OCI-LY7 (cell line): ENCODE measurements at regions not wholly inside any gene's neighbourhood (a gene's known extent, or its start where the extent isn't known, plus 50 kb on each side); places are given as distances from the start of the nearest gene placed in this dataset.
A peak's percentile ranks its signal among the peaks of the same experiment; 100 is the strongest.

Experiments used
- EZH2phosphoT487 ChIP-seq: fragments of 200-600 bp; sonication (generic); IDR thresholded peaks from 2 replicates; pipeline ENCODE4 v1.6.1; 2018; ENCODE audit warnings: low read depth, borderline replicate concordance, mild to moderate bottlenecking, mixed run types, antibody characterized with exemption, low read length, moderate library complexity, mixed read lengths
- TF ChIP-seq, protein P1 (sequence below): fragments of 200-600 bp; sonication (generic); conservative IDR thresholded peaks from 2 replicates; pipeline ENCODE4 v1.5.1; 2014; ENCODE audit warnings: mild to moderate bottlenecking, antibody characterized with exemption, low read length, moderate library complexity, mixed read lengths

DNA sequence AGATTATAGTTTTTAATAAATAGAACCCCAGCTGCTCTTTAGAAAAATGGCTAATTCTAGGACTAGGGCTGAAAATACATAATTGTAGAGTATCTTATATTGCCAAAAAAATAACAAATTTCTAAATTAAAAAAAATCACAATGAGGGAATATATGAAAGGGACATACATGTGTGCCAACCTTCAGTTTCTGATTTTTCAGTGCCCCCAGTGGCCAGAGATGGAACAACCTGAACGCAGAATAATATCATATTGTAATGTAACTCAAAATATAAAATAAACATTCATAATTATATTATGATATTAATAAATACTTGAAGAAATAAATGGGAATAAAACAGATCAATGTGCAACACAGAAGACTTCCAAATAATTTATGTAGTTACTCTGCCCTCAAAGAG lies 460.5 kb downstream of the ZNF385D start:
- TF ChIP-seq, protein P1, sequence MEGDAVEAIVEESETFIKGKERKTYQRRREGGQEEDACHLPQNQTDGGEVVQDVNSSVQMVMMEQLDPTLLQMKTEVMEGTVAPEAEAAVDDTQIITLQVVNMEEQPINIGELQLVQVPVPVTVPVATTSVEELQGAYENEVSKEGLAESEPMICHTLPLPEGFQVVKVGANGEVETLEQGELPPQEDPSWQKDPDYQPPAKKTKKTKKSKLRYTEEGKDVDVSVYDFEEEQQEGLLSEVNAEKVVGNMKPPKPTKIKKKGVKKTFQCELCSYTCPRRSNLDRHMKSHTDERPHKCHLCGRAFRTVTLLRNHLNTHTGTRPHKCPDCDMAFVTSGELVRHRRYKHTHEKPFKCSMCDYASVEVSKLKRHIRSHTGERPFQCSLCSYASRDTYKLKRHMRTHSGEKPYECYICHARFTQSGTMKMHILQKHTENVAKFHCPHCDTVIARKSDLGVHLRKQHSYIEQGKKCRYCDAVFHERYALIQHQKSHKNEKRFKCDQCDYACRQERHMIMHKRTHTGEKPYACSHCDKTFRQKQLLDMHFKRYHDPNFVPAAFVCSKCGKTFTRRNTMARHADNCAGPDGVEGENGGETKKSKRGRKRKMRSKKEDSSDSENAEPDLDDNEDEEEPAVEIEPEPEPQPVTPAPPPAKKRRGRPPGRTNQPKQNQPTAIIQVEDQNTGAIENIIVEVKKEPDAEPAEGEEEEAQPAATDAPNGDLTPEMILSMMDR = peak; percentile 79
- no peak for TF ChIP-seq EZH2phosphoT487
